IMR-90 (cell line): ENCODE measurements at regions not wholly inside any gene's neighbourhood (a gene's known extent, or its start where the extent isn't known, plus 50 kb on each side); places are given as distances from the start of the nearest gene placed in this dataset.

ENCODE experiments used
- ATAC-seq: fragments of 200-7000 bp; cut with Tn5 transposase; 2 replicates; pipeline ENCODE4 v1.9.1; 2020; ENCODE audit warnings: low read depth, mild to moderate bottlenecking, moderate library complexity
- BruUV-seq: library from RNA; stranded (reverse); fragments of 400-500 nt; replicated peaks from 2 replicates; lab custom pipeline; 2021; lab: Mats Ljungman, UMichigan
- CTCF ChIA-PET: fragments of 300-600 bp; formaldehyde crosslinking; extraction: SDS; loops from one replicate; lab custom pipeline; 2021; ENCODE audit warnings: antibody characterized with exemption; lab: Yijun Ruan, JAX
- POLR2A ChIA-PET: fragments of 300-600 bp; sonication (Branson Sonifier 250); formaldehyde crosslinking; loops from one replicate; lab custom pipeline; 2022; ENCODE audit warnings: antibody characterized with exemption; ENCODE audit not compliant: unreplicated experiment; lab: Charles Lee
- DNase-seq: peaks from one replicate; pipeline ENCODE4 v3.0.0; 2013
- H2AFZ ChIP-seq: replicated peaks from 2 replicates; pipeline ENCODE3; 2013; ENCODE audit warnings: low read length, mild to moderate bottlenecking; ENCODE audit not compliant: poor library complexity
- H2AK5ac ChIP-seq: 2 replicates; pipeline ENCODE4 v1.6.1; 2013; ENCODE audit warnings: low read depth, low read length, inconsistent platforms
- H2AK9ac ChIP-seq: replicated peaks from 2 replicates; pipeline ENCODE3; 2013; ENCODE audit warnings: mild to moderate bottlenecking, low read depth, low read length, moderate library complexity; ENCODE audit not compliant: poor library complexity
- H2BK120ac ChIP-seq: 2 replicates; pipeline ENCODE4 v1.6.1; 2013; ENCODE audit warnings: low read depth, low read length, inconsistent platforms
- H2BK15ac ChIP-seq: 3 replicates; pipeline ENCODE4 v1.6.1; 2013; ENCODE audit warnings: low read depth, low read length, inconsistent platforms
- H2BK20ac ChIP-seq: 2 replicates; pipeline ENCODE4 v1.6.1; 2013; ENCODE audit warnings: low read depth, mild to moderate bottlenecking, inconsistent platforms, low read length, moderate library complexity
- H2BK5ac ChIP-seq: 2 replicates; pipeline ENCODE4 v1.6.1; 2013; ENCODE audit warnings: mild to moderate bottlenecking, low read depth, low read length, inconsistent platforms; ENCODE audit not compliant: poor library complexity, severe bottlenecking
- H3K14ac ChIP-seq: replicated peaks from 2 replicates; pipeline ENCODE4 v1.6.1; 2013; ENCODE audit warnings: low read depth, low read length, inconsistent platforms
- H3K18ac ChIP-seq: 2 replicates; pipeline ENCODE4 v1.6.1; 2013; ENCODE audit warnings: low read depth, low read length, control low read depth
- H3K23ac ChIP-seq: 2 replicates; pipeline ENCODE4 v1.6.1; 2013; ENCODE audit warnings: low read depth, low read length, inconsistent platforms
- H3K27ac ChIP-seq: 2 replicates; pipeline ENCODE4 v1.5.1; 2013; ENCODE audit warnings: mild to moderate bottlenecking, control low read depth, low read length; ENCODE audit not compliant: insufficient read depth
- H3K27me3 ChIP-seq: 2 replicates; pipeline ENCODE4 v1.6.1; 2013; ENCODE audit warnings: low read length; ENCODE audit not compliant: control insufficient read depth, insufficient read depth
- H3K36me3 ChIP-seq: 2 replicates; pipeline ENCODE4 v1.6.1; 2013; ENCODE audit warnings: low read length, mixed read lengths; ENCODE audit not compliant: control insufficient read depth, insufficient read depth
- H3K4ac ChIP-seq: 2 replicates; pipeline ENCODE4 v1.6.1; 2013; ENCODE audit warnings: low read depth, low read length, inconsistent platforms
- H3K4me1 ChIP-seq: 2 replicates; pipeline ENCODE4 v1.6.1; 2013; ENCODE audit warnings: low read length, mixed read lengths; ENCODE audit not compliant: control insufficient read depth, insufficient read depth
- H3K4me2 ChIP-seq: 2 replicates; pipeline ENCODE4 v1.6.1; 2013; ENCODE audit warnings: low read depth, mild to moderate bottlenecking, control low read depth, low read length, moderate library complexity
- H3K4me3 ChIP-seq: 2 replicates; pipeline ENCODE4 v1.5.1; 2013; ENCODE audit warnings: low read depth, mild to moderate bottlenecking, control low read depth, low read length, moderate library complexity; ENCODE audit not compliant: insufficient read depth
- H3K56ac ChIP-seq: 2 replicates; pipeline ENCODE4 v1.6.1; 2013; ENCODE audit warnings: low read length, inconsistent platforms; ENCODE audit not compliant: insufficient read depth; ENCODE audit errors: extremely low read depth
- H3K79me1 ChIP-seq, 2 experiments: 2 replicates each; pipeline ENCODE4 v1.6.1; 2013; ENCODE audit warnings: low read length in 2 of 2, inconsistent platforms in 1 of 2, low read depth in 1 of 2
- H3K9ac ChIP-seq: 2 replicates; pipeline ENCODE4 v1.6.1; 2013; ENCODE audit warnings: low read depth, low read length, control low read depth
- H3K9me1 ChIP-seq: 2 replicates; pipeline ENCODE4 v1.6.1; 2013; ENCODE audit warnings: low read length, inconsistent platforms; ENCODE audit not compliant: insufficient read depth
- H3K9me3 ChIP-seq: 2 replicates; pipeline ENCODE4 v1.6.1; 2013; ENCODE audit warnings: low read length; ENCODE audit not compliant: control insufficient read depth, insufficient read depth
- H4K20me1 ChIP-seq: 2 replicates; pipeline ENCODE4 v1.6.1; 2013; ENCODE audit warnings: low read length, inconsistent platforms; ENCODE audit not compliant: insufficient read depth
- H4K5ac ChIP-seq: 2 replicates; pipeline ENCODE4 v1.6.1; 2013; ENCODE audit warnings: mild to moderate bottlenecking, low read depth, low read length, control low read depth
- H4K8ac ChIP-seq, 2 experiments: 2 replicates each; pipeline ENCODE4 v1.6.1; 2013; ENCODE audit warnings: low read depth in 2 of 2, low read length in 2 of 2, control low read depth in 1 of 2, inconsistent platforms in 1 of 2
- H4K91ac ChIP-seq: 2 replicates; pipeline ENCODE4 v1.6.1; 2013; ENCODE audit warnings: low read depth, low read length, inconsistent platforms; ENCODE audit not compliant: insufficient read depth
- BHLHE40 ChIP-seq: fragments of 150-350 bp; IDR thresholded peaks from 2 replicates; pipeline ENCODE4 v1.6.1; 2016; ENCODE audit warnings: mild to moderate bottlenecking, low read depth, low read length
- CEBPB ChIP-seq: IDR thresholded peaks from 2 replicates; pipeline ENCODE4 v1.6.1; 2012; ENCODE audit warnings: low read depth, low read length, improper control_type of control experiment
- CHD1 ChIP-seq: IDR thresholded peaks from 2 replicates; pipeline ENCODE4 v1.6.1; 2012; ENCODE audit warnings: low read depth, low read length, improper control_type of control experiment
- FOS ChIP-seq: fragments of 150-350 bp; IDR thresholded peaks from 2 replicates; pipeline ENCODE4 v1.6.1; 2016; ENCODE audit warnings: low read depth, low read length
- MAFK ChIP-seq: IDR thresholded peaks from 2 replicates; pipeline ENCODE4 v1.6.1; 2012; ENCODE audit warnings: low read depth, low read length, improper control_type of control experiment
- MAZ ChIP-seq: IDR thresholded peaks from 2 replicates; pipeline ENCODE4 v1.6.1; 2012; ENCODE audit warnings: low read depth, mild to moderate bottlenecking, low read length, improper control_type of control experiment, moderate library complexity, borderline replicate concordance
- MXI1 ChIP-seq: IDR thresholded peaks from 2 replicates; pipeline ENCODE4 v1.6.1; 2012; ENCODE audit warnings: low read depth, mild to moderate bottlenecking, low read length, moderate library complexity, borderline replicate concordance
- NFE2L2 ChIP-seq: fragments of 150-350 bp; IDR thresholded peaks from 2 replicates; pipeline ENCODE4 v1.6.1; 2016; ENCODE audit warnings: low read depth, mild to moderate bottlenecking, low read length
- POLR2A ChIP-seq: IDR thresholded peaks from 2 replicates; pipeline ENCODE4 v1.6.1; 2012; ENCODE audit warnings: mild to moderate bottlenecking, low read depth, low read length
- RCOR1 ChIP-seq: IDR thresholded peaks from 2 replicates; pipeline ENCODE4 v1.6.1; 2012; ENCODE audit warnings: mild to moderate bottlenecking, low read length, improper control_type of control experiment; ENCODE audit not compliant: insufficient replicate concordance
- RFX5 ChIP-seq: IDR thresholded peaks from 2 replicates; pipeline ENCODE4 v1.8.0; 2012; ENCODE audit warnings: low read depth, mild to moderate bottlenecking, low read length, moderate library complexity
- SMC3 ChIP-seq: fragments of 150-350 bp; IDR thresholded peaks from 2 replicates; pipeline ENCODE4 v1.6.1; 2016; ENCODE audit warnings: low read depth, mild to moderate bottlenecking, antibody characterized with exemption, low read length, moderate library complexity
- WGBS, 2 experiments: methylation state at CpG; one replicate each; pipeline versions ENCODE4 v1.1.5 to v1.1.7; 2013; ENCODE audit warnings: missing lambda C conversion rate in 2 of 2; ENCODE audit not compliant: insufficient read length in 1 of 2; ENCODE audit errors: extremely low coverage in 2 of 2; 5-methylcytosine and 5-hydroxymethylcytosine counted together
- dilution Hi-C: fragments of 300-500 bp; cut with HindIII; formaldehyde crosslinking; loops from one replicate; pipeline ENCODE4 v1.14.3; 2018; ENCODE audit warnings: low sequenced_read_pairs; ENCODE audit not compliant: unreplicated experiment
- in situ Hi-C: fragments of 300-500 bp; cut with MboI; formaldehyde crosslinking; loops from 3 replicates; pipeline ENCODE4 v1.14.3; 2019; ENCODE audit warnings: low sequenced_read_pairs, inconsistent platforms, mixed read lengths
- intact Hi-C: fragments of 100-400 bp; cut with micrococcal nuclease; formaldehyde crosslinking; loops from 2 replicates; pipeline ENCODE4 v1.10.0; 2022
- TF ChIP-seq, protein P1 (sequence below): conservative IDR thresholded peaks from 2 replicates; pipeline ENCODE4 v1.5.1; 2012; ENCODE audit warnings: mild to moderate bottlenecking, low read depth, low read length, improper control_type of control experiment

- no peaks in the 10 kb centered on the region for H3K79me1 ChIP-seq
- no peak overlapping the region for H4K5ac ChIP-seq
- H3K23ac ChIP-seq = no peak overlapping the region
- H4K20me1 ChIP-seq = no peaks in the 10 kb centered on the region
- H3K27ac ChIP-seq = no peak overlapping the region
- WGBS, 2 experiments = no CpG with 5 or more reads among the region's 4 CpGs
- H3K9me1 ChIP-seq = no peaks in the 10 kb centered on the region
- no peaks in the 10 kb centered on the region for H3K9me3 ChIP-seq
- no peak overlapping the region for H2BK20ac ChIP-seq
- BruUV-seq = no TSS peak
- ChIA-PET CTCF (interaction anchor here (1.0 kb wide), 1 partner anchor 48 kb away, joined by 3 read pairs; no protein-coding TSS in a partner anchor), POLR2A (no interaction called here)
- H3K14ac ChIP-seq = no peak overlapping the region
- no peak overlapping the region for H2AFZ ChIP-seq
- H2AK5ac ChIP-seq = no peak overlapping the region
- H2BK5ac ChIP-seq = no peak overlapping the region
- no peaks in the 10 kb centered on the region; the same call in 1 of the 2 replicates for H3K27me3 ChIP-seq
- DNase-seq = no peak
- dilution Hi-C loops (no loop called here), in situ Hi-C loops (no loop called here), intact Hi-C loops (no loop called here)
- no peak overlapping the region for H2AK9ac ChIP-seq
- ATAC-seq = no peak
- H3K9ac ChIP-seq = no peak overlapping the region
- H3K4ac ChIP-seq = no peak overlapping the region
- H3K36me3 ChIP-seq = no peaks in the 10 kb centered on the region
- H2BK120ac ChIP-seq = no peak overlapping the region
- no peaks in the 10 kb centered on the region; the same call in 1 of the 2 replicates for H3K4me1 ChIP-seq
- no peak overlapping the region for H3K4me3 ChIP-seq
- TF ChIP-seq BHLHE40 (no peak), MAZ (no peak), MXI1 (no peak), CEBPB (no peak), POLR2A (no peak), SMC3 (no peak), FOS (no peak), MAFK (no peak), RFX5 (no peak), RCOR1 (no peak), NFE2L2 (no peak), CHD1 (no peak)
- TF ChIP-seq, protein P1, sequence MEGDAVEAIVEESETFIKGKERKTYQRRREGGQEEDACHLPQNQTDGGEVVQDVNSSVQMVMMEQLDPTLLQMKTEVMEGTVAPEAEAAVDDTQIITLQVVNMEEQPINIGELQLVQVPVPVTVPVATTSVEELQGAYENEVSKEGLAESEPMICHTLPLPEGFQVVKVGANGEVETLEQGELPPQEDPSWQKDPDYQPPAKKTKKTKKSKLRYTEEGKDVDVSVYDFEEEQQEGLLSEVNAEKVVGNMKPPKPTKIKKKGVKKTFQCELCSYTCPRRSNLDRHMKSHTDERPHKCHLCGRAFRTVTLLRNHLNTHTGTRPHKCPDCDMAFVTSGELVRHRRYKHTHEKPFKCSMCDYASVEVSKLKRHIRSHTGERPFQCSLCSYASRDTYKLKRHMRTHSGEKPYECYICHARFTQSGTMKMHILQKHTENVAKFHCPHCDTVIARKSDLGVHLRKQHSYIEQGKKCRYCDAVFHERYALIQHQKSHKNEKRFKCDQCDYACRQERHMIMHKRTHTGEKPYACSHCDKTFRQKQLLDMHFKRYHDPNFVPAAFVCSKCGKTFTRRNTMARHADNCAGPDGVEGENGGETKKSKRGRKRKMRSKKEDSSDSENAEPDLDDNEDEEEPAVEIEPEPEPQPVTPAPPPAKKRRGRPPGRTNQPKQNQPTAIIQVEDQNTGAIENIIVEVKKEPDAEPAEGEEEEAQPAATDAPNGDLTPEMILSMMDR = no peak
- H4K91ac ChIP-seq = no peak overlapping the region
- no peak overlapping the region for H4K8ac ChIP-seq
- no peak overlapping the region for H2BK15ac ChIP-seq
- H3K18ac ChIP-seq = no peak overlapping the region
- no peak overlapping the region for H3K4me2 ChIP-seq
- no peak overlapping the region for H3K56ac ChIP-seq
These were observed 549.1 kb downstream of the CSNK1G3 start for GRCh38 chr5:124061068-124061430.
